Hematopoietic multipotent progenitor cell treated with erythropoietin and hydrocortisone succinate and interleukin-3 and kit ligand, for 4 days (in vitro differentiated cells): ENCODE measurements at regions not wholly inside any gene's neighbourhood (a gene's known extent, or its start where the extent isn't known, plus 50 kb on each side); places are given as distances from the start of the nearest gene placed in this dataset.
A peak's percentile ranks its signal among the peaks of the same experiment; 100 is the strongest.

Experiments used
- DNase-seq: peaks from one replicate; pipeline ENCODE4 v3.0.0-alpha.2; 2015

- no peak for DNase-seq
Measured at GRCh38 chr20:22862671-22863230, 172.4 kb upstream of the SSTR4 start.

- no peak for DNase-seq
Measured at GRCh38 chr20:22863826-22864225, 171.3 kb upstream of the SSTR4 start.

- DNase-seq: no peak
Measured at GRCh38 chr20:22866812-22867341, 168.2 kb upstream of the SSTR4 start.

DNA sequence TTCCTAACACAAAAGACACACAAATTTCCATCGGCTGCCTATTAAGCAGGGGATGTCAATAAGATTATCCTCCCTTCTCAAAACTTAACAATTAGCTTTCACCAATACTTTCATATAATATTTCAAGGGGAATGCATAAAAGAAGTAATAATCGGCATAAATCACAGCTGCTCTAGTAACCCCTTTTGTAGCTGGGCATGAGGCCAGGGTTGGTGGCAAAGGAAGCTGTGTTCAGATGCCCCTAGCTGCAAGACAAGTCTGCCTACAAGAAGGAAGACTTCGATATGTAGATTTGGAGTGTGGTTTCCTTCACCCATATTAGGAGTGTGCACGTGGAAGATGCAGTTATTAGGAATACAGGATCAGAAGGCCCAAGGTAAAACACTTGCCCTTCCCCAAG lies 156.9 kb upstream of the SSTR4 start:
- DNase-seq: no peak

- no peak for DNase-seq
Measured at GRCh38 chr20:22880277-22880676, 154.8 kb upstream of the SSTR4 start.

- DNase-seq: no peak
Measured at GRCh38 chr20:22887796-22888195, 147.3 kb upstream of the SSTR4 start.

DNA sequence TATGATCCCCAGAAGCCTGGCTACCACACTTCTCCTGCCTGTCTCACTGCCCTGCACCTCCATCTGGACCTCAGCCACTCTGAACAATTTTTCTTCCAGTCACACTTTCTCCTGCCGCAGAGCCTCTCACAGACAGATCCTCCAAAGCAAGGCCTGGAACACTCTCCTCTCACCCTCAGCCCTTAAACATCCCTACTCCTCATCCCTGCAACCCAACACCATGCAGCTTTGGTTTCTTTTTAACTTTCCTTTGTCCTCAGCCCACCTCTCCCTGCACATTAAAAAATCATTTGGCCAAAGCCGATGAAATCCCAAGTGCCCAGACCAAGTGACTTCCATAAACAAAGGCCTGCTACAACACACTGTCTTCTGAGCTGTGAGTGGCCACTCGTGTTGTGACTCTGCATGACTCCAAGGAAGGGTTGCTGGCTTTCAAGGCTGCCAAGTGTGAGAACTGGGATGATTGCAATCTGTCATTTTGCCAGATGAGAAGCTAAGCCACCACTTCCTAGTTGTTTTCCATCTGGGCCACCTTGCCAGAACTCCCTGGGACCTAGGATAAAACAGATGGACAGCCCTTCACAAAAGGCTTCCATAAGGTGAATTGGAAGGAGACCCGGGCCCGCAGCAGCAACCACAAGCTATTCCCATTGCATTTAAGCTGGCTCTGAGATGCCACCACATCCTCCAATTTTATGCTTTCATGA lies 144.4 kb upstream of the SSTR4 start:
- no peak for DNase-seq

- DNase-seq: no peak
Measured at GRCh38 chr20:22901164-22901563, 133.9 kb upstream of the SSTR4 start.

GRCh38 chr20:22901921-22902320 lies 133.2 kb upstream of the SSTR4 start:
- DNase-seq: no peak

DNA sequence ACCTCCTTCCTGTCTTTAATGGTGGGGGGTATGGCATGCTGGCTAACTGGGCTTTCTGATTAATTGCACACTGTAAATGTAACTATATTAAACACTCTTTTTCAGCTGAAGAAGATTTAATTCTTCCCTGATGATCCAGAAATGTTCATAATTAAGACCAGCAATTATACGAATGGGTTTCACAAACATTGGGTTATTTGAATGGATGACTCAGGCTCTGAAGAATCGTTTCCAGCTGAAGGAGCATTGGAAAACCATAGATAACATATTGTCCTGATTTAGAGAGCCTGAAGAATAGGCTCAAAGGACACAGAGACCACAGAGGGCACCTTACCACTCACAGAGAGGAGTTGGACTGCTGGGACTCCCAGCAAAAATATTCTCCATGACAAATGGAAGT lies 130.7 kb upstream of the SSTR4 start:
- DNase-seq: no peak

DNA sequence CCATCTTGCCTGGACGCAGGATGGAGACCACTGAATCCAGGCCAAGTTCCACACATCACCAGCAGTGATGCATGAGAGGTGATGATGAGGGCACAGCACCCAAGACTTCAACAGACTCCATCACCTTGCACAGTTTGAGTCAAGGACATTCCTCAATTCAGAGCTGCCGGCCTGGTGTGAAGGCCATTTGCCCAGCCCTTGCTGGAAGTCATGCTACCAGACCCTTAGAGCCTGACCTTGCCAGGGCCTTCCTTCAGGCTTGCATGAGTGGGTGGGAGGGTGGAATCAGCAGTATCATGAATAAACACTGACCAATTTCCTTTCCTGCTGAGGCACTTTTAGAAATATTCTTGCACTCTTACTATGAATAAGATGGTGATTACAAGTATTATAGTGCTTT lies 130.2 kb upstream of the SSTR4 start:
- no peak for DNase-seq

DNA sequence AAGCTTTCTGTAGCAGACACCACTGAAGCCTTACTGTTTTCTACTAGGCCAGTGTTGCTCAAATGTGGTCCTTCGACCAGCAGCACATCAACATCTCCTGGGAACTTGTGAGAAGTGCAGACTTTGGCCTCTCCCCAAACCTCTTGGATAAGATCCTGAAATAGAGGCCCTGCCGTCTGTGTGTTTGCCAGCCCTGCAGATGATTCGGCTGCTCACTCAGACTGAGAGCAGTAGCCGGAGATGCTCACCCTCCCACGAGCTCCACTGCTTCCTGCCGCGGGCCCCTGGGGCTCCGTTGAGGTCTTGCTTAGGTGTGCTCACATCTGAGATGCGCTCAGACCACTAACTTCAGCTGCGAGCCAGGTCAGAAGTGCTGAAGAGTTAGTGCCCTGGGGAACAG lies 129.5 kb upstream of the SSTR4 start:
- no peak for DNase-seq

DNA sequence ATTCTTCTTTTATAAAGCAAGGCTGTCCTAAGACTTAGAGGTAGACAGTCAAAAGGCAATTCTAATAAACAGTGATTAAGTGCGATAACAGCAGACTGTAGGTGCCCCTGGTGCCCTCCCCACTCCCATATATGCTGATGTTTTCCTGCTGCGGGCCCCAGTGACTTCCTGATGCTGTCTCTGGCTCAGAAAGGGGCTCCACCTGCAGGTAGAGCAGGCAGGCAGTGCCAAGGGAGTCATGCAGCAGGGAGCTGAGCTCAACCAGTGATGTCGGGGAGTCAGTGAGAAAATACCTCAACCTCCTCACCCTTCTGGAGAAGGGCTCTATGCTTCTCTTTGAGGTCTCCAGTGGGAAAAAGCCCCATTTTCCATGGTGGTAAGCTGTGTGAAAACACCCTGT lies 126.7 kb upstream of the SSTR4 start:
- no peak for DNase-seq

GRCh38 chr20:22908944-22909343 lies 126.2 kb upstream of the SSTR4 start:
- peak; percentile 14 for DNase-seq

DNA sequence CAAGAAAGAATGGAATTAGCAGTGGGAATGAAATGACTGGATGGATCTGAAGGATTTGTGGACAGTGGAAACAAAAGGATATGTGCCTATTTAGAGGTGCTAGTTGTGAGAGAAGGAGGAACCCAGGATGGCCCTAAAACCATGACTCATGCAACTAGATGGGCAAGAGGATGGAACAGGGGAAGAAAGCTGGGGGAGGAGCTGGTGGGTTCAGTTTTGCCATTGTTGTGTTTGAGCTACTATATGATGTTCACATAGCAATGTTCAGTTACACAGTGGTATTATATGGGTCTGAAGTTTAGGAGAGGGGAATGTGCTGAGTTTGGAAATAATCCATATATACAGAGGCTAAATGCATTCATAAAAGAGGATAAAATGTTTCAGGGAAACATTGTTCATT lies 125.7 kb upstream of the SSTR4 start:
- DNase-seq: peak; percentile 24

GRCh38 chr20:22910287-22910852 lies 124.7 kb upstream of the SSTR4 start:
- no peak for DNase-seq

- peak; percentile 52 for DNase-seq
Measured at GRCh38 chr20:22914291-22914690, 120.8 kb upstream of the SSTR4 start.

DNA sequence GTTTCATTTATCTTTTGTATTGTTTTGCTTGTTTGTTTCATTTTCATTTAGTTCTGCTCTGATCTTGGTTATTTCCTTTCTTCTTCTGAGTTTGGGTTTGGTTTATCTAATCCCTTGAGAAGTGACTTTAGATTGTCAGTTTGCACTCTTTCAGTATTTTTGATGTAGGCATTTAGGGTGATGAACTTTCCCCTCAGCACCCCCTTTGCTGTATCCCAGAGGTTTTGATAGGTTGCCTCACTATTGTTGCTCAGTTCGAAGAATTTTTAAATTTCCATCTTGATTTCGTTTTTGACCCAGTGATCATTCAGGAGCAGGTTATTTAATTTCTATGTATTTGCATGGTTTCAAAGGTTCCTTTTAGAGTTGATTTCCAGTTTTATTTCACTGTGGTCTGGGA lies 119.6 kb upstream of the SSTR4 start:
- no peak for DNase-seq

- no peak for DNase-seq
Measured at GRCh38 chr20:22916021-22916842, 118.9 kb upstream of the SSTR4 start.

DNA sequence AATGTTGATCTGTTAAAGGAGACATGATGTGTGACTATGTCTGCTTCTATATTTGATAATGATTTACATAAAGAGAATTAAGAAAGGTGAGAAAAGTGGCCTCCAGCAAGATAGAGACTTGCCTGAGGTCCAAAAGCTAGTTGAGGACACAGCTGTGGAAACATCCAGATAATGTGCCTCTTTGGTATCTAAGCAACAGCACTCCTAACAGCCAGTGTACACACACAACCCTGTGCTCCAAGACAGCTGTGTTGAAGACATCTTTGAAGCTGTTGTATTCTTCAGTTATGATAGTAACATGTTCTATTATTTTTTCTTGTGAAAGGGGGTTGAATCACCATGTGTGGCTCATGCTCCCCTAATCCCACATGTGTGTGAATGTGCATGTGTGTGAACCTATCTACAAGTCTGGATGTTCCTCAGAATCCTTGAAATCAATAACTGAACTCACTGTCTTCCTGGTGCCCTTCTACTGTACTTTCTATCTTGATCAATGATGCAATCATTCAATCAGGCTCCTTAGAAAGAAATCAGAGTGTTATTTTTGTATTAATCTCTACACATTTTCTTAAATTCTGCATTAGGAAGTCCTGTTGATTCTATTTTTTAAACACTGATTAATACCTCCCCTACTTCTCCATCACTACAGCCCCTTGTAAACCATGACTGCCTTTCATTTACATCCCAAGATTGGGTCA lies 116.7 kb upstream of the SSTR4 start:
- peak; percentile 39 for DNase-seq

DNA sequence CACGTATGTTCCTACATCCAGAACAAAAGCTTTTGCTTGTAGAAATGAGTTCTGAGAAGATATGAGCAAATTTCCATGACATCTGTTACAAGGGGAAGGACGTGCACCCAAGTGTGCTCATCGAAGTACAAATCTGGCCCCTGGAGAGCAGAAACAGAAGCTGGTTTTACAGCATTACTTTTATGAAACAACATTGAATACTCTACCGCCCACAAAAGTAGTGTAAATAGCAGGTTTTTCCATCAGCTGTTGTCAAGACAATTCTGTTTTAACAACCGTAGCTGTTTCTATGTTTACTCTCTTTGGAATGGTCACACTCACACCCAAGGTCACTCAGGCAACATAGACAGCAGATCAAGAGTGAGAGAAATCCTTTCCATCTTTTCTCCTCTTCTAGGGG lies 114.2 kb upstream of the SSTR4 start:
- DNase-seq: peak; percentile 16

GRCh38 chr20:22921595-22922421 lies 113.3 kb upstream of the SSTR4 start:
- DNase-seq: peak; percentile 95
